ENCODE measurements at regions not wholly inside any gene's neighbourhood (a gene's known extent, or its start where the extent isn't known, plus 50 kb on each side); places are given as distances from the start of the nearest gene placed in this dataset.

DNA sequence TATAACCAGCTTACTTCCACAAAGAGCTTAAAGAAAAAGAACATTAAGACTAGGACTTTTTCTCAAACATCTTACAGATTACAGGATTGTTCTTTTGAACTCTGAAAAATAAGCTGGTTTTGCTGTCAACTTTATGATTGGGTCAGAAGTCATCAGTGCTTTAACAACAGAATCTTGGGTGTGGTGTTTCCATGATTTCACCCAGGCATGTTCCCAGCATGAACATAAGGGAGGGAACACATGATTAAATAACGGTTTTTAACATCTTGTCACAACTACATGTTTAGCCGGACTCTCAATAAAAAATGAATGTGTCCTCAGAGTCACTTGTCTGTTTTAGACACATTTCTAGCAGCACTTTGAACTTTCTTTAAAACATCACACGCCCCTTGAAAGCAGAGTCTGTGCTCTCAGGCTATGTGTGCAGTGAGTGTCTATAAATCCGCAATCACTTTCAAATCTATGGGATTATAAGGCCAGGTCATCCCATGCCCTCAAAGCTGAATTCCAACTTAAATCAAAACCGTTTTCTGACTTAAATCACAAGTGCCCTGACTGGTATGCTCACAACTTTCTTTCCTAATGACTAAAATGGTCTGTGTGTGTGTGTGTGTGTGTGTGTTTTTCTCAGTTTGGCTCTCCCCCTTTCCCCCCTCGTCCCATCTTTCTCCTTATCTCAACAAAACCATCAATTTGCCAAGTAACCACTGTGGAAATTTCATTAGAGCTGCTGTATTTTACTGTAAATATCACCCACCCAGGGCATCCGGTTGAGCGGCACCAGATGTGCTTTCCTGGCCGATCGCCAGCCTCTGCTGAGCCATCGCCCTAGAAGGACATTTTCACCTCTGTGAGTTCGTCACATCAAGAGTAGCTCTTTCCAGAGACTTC, 216.8 kb upstream of the DTNBP1 start:
- TF ChIP-seq CEBPB (IDR thresholded peaks at IDR 0.05) (no peak), EP300 (IDR thresholded peaks at IDR 0.05; ENCODE audit: borderline replicate concordance) (no peak), RAD21 (IDR thresholded peaks at IDR 0.05; ENCODE audit: low read depth) (no peak), NFIC (IDR thresholded peaks at IDR 0.05) (no peak), CREB1 (IDR thresholded peaks at IDR 0.05; ENCODE audit: low read depth) (no peak), TAF1 (IDR thresholded peaks at IDR 0.05; ENCODE audit: low read depth) (no peak), EGR1 (IDR thresholded peaks at IDR 0.05) (no peak), TCF12 (IDR thresholded peaks at IDR 0.05; ENCODE audit: low read depth) (no peak), TEAD4 (IDR thresholded peaks at IDR 0.05) (no peak), REST (IDR thresholded peaks at IDR 0.05; ENCODE audit: low read depth) (no peak), YY1 (IDR thresholded peaks at IDR 0.05; ENCODE audit: low read depth) (no peak)
- TF ChIP-seq, protein P1, sequence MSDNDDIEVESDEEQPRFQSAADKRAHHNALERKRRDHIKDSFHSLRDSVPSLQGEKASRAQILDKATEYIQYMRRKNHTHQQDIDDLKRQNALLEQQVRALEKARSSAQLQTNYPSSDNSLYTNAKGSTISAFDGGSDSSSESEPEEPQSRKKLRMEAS (IDR thresholded peaks at IDR 0.05), result no peak
- TF ChIP-seq, protein P2, sequence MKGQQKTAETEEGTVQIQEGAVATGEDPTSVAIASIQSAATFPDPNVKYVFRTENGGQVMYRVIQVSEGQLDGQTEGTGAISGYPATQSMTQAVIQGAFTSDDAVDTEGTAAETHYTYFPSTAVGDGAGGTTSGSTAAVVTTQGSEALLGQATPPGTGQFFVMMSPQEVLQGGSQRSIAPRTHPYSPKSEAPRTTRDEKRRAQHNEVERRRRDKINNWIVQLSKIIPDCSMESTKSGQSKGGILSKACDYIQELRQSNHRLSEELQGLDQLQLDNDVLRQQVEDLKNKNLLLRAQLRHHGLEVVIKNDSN (IDR thresholded peaks at IDR 0.05), result no peak
